Activated CD4-positive, alpha-beta T cell treated with anti-CD3 and anti-CD28 coated beads, Interleukin-2, amount 10 ng/mL, durations not matched to agents 7 days and 5 days (primary cell): ENCODE measurements at regions not wholly inside any gene's neighbourhood (a gene's known extent, or its start where the extent isn't known, plus 50 kb on each side); places are given as distances from the start of the nearest gene placed in this dataset.

Experiments
- CTCF ChIA-PET: fragments of 350-600 bp; sonication (Branson Sonifier 250); formaldehyde crosslinking; loops from one replicate; lab custom pipeline; 2021; ENCODE audit warnings: antibody characterized with exemption; lab: Charles Lee
- POLR2A ChIA-PET: fragments of 350-600 bp; sonication (Branson Sonifier 250); formaldehyde crosslinking; loops from one replicate; lab custom pipeline; 2021; ENCODE audit warnings: antibody characterized with exemption; lab: Charles Lee
- DNase-seq: peaks from one replicate; pipeline ENCODE4 v3.0.0-alpha.2; 2020
- H3K27ac Mint-ChIP-seq: one replicate; pipeline ENCODE4 v1.8.0; 2021; ENCODE audit warnings: mild to moderate bottlenecking, moderate library complexity, mixed read lengths
- H3K27me3 Mint-ChIP-seq: one replicate; pipeline ENCODE4 v1.8.0; 2021; ENCODE audit warnings: mixed read lengths
- H3K36me3 Mint-ChIP-seq: one replicate; pipeline ENCODE4 v1.8.0; 2021; ENCODE audit warnings: low read depth, mixed read lengths
- H3K4me1 Mint-ChIP-seq: one replicate; pipeline ENCODE4 v1.8.0; 2021; ENCODE audit warnings: mixed read lengths
- H3K4me3 Mint-ChIP-seq: one replicate; pipeline ENCODE4 v1.8.0; 2021; ENCODE audit warnings: mild to moderate bottlenecking, moderate library complexity, mixed read lengths
- H3K9me3 Mint-ChIP-seq: one replicate; pipeline ENCODE4 v1.8.0; 2021; ENCODE audit warnings: mixed read lengths

DNA sequence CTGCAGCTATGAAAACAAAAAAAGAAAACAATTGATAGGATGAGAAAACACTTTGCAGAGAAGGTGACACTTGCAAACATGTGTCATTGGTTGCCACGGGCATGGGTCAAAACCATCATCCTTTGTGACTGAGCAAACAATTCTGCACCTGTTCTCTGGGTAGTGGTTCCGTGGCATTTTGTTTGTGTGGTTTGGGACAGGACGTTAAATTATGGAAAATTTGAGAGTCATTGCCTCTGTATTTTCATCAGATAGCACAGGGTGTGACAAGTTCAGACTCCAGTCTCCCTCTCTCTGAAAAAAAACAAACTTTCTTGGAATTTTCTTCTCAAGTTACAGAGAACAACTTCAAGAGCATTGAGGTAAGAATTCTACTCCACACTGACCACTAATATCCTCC, 113.4 kb upstream of the HMHB1 start:
- ChIA-PET POLR2A (no interaction called here), CTCF (no interaction called here)
- Mint-ChIP-seq H3K9me3 (peaks cover 3% of the 10 kb centered on the region), H3K4me3 (no peak overlapping the region), H3K4me1 (peaks cover 17% of the 10 kb centered on the region), H3K36me3 (no peaks in the 10 kb centered on the region), H3K27me3 (no peaks in the 10 kb centered on the region), H3K27ac (no peak overlapping the region)
- no peak for DNase-seq

- Mint-ChIP-seq H3K4me3 (no peak overlapping the region), H3K27ac (no peak overlapping the region), H3K27me3 (peaks cover 2% of the 10 kb centered on the region), H3K9me3 (peaks cover 3% of the 10 kb centered on the region), H3K36me3 (no peaks in the 10 kb centered on the region), H3K4me1 (peaks cover 22% of the 10 kb centered on the region)
- ChIA-PET POLR2A (no interaction called here), CTCF (interaction anchor here (1.2 kb wide), 1 partner anchor 8 kb away, joined by 3 read pairs; no protein-coding TSS in a partner anchor)
- DNase-seq, result no peak
Measured at GRCh38 chr5:143696921-143697320, 115.0 kb upstream of the HMHB1 start.

GRCh38 chr5:143695941-143696340, 116.0 kb upstream of the HMHB1 start:
- POLR2A ChIA-PET, result no interaction called here
- CTCF ChIA-PET, result interaction anchor here (0.6 to 1.2 kb wide), 2 partner anchors 9 to 120 kb away, joined by 3 read pairs; no protein-coding TSS in a partner anchor
- DNase-seq, result no peak
- H3K4me1 Mint-ChIP-seq, result peaks cover 22% of the 10 kb centered on the region
- no peaks in the 10 kb centered on the region for H3K36me3 Mint-ChIP-seq
- no peak overlapping the region for H3K27ac Mint-ChIP-seq
- H3K4me3 Mint-ChIP-seq, result no peak overlapping the region
- H3K9me3 Mint-ChIP-seq, result peaks cover 3% of the 10 kb centered on the region
- H3K27me3 Mint-ChIP-seq, result peaks cover 2% of the 10 kb centered on the region

- peaks cover 22% of the 10 kb centered on the region for H3K4me1 Mint-ChIP-seq
- CTCF ChIA-PET, result interaction anchor here (0.6 to 1.2 kb wide), 3 partner anchors 9 to 121 kb away, joined by 3 to 8 read pairs (median 3); no protein-coding TSS in a partner anchor
- H3K27ac Mint-ChIP-seq, result no peak overlapping the region
- POLR2A ChIA-PET, result no interaction called here
- no peak overlapping the region for H3K4me3 Mint-ChIP-seq
- DNase-seq, result no peak
- peaks cover 3% of the 10 kb centered on the region for H3K36me3 Mint-ChIP-seq
- peaks cover 6% of the 10 kb centered on the region for H3K27me3 Mint-ChIP-seq
- H3K9me3 Mint-ChIP-seq, result peaks cover 3% of the 10 kb centered on the region
Measured at GRCh38 chr5:143695244-143695864, 116.6 kb upstream of the HMHB1 start.

DNA sequence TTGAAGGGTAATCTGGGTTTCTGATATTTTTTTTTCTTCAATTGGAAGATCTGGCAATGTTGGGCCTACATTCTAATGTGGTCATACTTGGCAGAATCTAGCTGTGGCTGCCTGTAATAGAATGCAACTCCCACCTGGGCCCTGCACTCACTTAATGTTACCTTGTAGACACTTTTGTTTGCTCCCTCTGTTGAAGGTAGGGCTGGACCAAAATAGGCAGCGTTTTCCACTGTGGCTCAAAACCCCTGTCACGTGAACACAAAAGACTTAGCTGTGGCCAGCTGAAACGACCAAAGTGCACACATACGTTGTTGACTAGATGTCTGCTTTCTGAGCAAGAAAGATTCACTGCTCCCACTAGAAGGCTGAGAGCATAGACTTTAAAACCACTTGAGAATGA, 117.6 kb upstream of the HMHB1 start:
- H3K36me3 Mint-ChIP-seq, result peaks cover 3% of the 10 kb centered on the region
- peaks cover 6% of the 10 kb centered on the region for H3K27me3 Mint-ChIP-seq
- DNase-seq, result no peak
- H3K4me3 Mint-ChIP-seq, result no peak overlapping the region
- ChIA-PET CTCF (interaction anchor here (1.2 kb wide), 1 partner anchor 12 kb away, joined by 3 read pairs; no protein-coding TSS in a partner anchor), POLR2A (no interaction called here)
- peaks cover 9% of the 10 kb centered on the region for H3K9me3 Mint-ChIP-seq
- no peak overlapping the region for H3K27ac Mint-ChIP-seq
- H3K4me1 Mint-ChIP-seq, result peaks cover 22% of the 10 kb centered on the region

- no peak for DNase-seq
- Mint-ChIP-seq H3K4me3 (no peak overlapping the region), H3K27ac (no peak overlapping the region)
Measured at GRCh38 chr5:143693651-143694252, 118.2 kb upstream of the HMHB1 start.

GRCh38 chr5:143692342-143692741, 119.6 kb upstream of the HMHB1 start:
- Mint-ChIP-seq H3K9me3 (peaks cover 9% of the 10 kb centered on the region), H3K27me3 (peaks cover 6% of the 10 kb centered on the region), H3K27ac (no peak overlapping the region), H3K4me1 (peaks cover 14% of the 10 kb centered on the region), H3K36me3 (peaks cover 3% of the 10 kb centered on the region), H3K4me3 (no peak overlapping the region)
- ChIA-PET POLR2A (no interaction called here), CTCF (no interaction called here)
- DNase-seq, result no peak

More at GRCh38 chr5:143693651-143694252, 118.2 kb upstream of the HMHB1 start:
- H3K36me3 Mint-ChIP-seq, result peaks cover 3% of the 10 kb centered on the region
- CTCF ChIA-PET, result interaction anchor here (1.2 to 1.3 kb wide), 2 partner anchors 12 to 14 kb away, joined by 3 read pairs; no protein-coding TSS in a partner anchor
- H3K27me3 Mint-ChIP-seq, result peaks cover 6% of the 10 kb centered on the region
- peaks cover 9% of the 10 kb centered on the region for H3K9me3 Mint-ChIP-seq
- H3K4me1 Mint-ChIP-seq, result peaks cover 20% of the 10 kb centered on the region
- POLR2A ChIA-PET, result no interaction called here

DNA sequence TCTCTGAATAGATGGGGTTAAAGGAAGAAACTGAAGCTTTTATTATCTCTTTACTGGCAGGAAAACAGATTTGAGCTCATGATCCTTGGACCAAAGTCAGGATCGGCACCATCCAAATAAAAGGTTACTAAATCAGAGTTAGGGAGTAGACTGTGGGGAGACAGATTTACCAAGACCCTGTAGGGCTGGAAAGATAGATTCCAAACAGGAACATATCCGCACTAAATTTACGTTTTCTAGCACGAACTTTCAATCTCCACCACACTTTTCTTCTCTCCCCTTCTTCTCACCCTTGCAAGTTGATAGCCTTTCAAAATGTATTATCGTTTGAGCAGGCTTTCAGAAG, 120.0 kb upstream of the HMHB1 start:
- no peak for DNase-seq
- Mint-ChIP-seq H3K27me3 (peaks cover 6% of the 10 kb centered on the region), H3K4me1 (peaks cover 14% of the 10 kb centered on the region), H3K4me3 (no peak overlapping the region), H3K27ac (no peak overlapping the region), H3K9me3 (peaks cover 9% of the 10 kb centered on the region), H3K36me3 (peaks cover 3% of the 10 kb centered on the region)
- CTCF ChIA-PET, result interaction anchor here (0.7 to 1.5 kb wide), 2 partner anchors 35 to 101 kb away, joined by 3 read pairs; no protein-coding TSS in a partner anchor
- POLR2A ChIA-PET, result no interaction called here

DNA sequence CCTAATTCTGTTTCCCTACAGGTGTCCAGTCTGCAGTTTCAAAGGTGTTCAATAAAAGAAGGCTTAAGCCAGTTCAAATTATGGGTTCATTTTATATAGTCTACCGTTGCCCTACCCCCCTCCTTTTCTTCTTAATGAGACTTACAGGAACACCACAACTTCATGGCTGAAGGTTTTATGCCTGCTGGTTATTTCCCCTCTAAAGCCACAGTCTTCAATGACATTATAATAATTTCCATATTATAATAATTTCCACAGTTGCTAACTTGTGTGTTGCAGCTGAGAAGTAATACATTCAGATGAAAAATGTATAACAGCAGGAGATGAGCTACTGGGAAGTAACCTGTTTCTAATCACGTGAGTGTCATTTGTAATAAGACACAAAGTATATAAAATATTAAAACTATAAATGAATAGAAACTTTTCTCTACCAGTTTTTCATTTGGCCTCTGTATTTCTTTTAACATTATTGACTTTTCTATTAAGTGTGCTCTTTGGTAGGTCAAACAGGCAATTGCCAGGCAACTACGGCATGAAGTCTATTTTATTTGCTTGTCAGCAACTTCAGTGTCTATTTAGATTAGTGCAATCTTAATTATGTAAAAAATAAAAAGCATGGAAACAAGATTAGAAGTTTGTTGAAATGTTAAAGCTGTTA, 120.5 kb upstream of the HMHB1 start:
- ChIA-PET CTCF (interaction anchor here (0.7 to 1.5 kb wide), 2 partner anchors 36 to 100 kb away, joined by 3 read pairs; no protein-coding TSS in a partner anchor), POLR2A (no interaction called here)
- peaks cover 6% of the 10 kb centered on the region for H3K9me3 Mint-ChIP-seq
- H3K27me3 Mint-ChIP-seq, result peaks cover 6% of the 10 kb centered on the region
- DNase-seq, result no peak
- peaks cover 14% of the 10 kb centered on the region for H3K4me1 Mint-ChIP-seq
- H3K36me3 Mint-ChIP-seq, result peaks cover 3% of the 10 kb centered on the region
- H3K4me3 Mint-ChIP-seq, result no peak overlapping the region
- H3K27ac Mint-ChIP-seq, result no peak overlapping the region

DNA sequence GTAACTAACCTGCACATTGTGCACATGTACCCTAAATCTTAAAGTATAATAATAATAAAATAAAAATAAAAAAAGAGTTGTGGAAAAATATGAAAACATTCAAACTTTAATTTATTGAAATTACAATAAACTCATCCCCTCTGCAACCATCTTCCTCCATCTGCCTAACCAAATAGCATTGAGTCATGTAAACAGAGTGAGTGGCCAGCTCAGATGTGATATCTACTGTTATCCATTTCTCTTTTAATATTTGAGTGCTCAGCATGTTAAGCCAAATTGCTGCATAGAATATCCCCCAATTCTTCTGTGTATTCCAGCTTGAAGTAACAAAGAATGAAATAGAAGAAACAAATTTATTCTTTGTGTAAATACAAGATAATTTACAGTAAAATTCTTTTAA, 124.4 kb upstream of the HMHB1 start:
- peaks cover 6% of the 10 kb centered on the region for H3K27me3 Mint-ChIP-seq
- H3K9me3 Mint-ChIP-seq, result peaks cover 6% of the 10 kb centered on the region
- ChIA-PET POLR2A (no interaction called here), CTCF (no interaction called here)
- no peak for DNase-seq
- H3K36me3 Mint-ChIP-seq, result peaks cover 3% of the 10 kb centered on the region
- no peaks in the 10 kb centered on the region for H3K4me1 Mint-ChIP-seq
- H3K27ac Mint-ChIP-seq, result no peak overlapping the region
- H3K4me3 Mint-ChIP-seq, result no peak overlapping the region

- Mint-ChIP-seq H3K4me1 (no peaks in the 10 kb centered on the region), H3K4me3 (no peak overlapping the region), H3K9me3 (peaks cover 9% of the 10 kb centered on the region), H3K27me3 (no peaks in the 10 kb centered on the region), H3K36me3 (no peaks in the 10 kb centered on the region), H3K27ac (no peak overlapping the region)
- POLR2A ChIA-PET, result no interaction called here
- no peak for DNase-seq
- CTCF ChIA-PET, result no interaction called here
Measured at GRCh38 chr5:143685246-143685815, 126.6 kb upstream of the HMHB1 start.

- Mint-ChIP-seq H3K27ac (no peak overlapping the region), H3K27me3 (no peaks in the 10 kb centered on the region), H3K4me1 (peaks cover 2% of the 10 kb centered on the region), H3K9me3 (peaks cover 2% of the 10 kb centered on the region), H3K4me3 (no peak overlapping the region), H3K36me3 (no peaks in the 10 kb centered on the region)
- ChIA-PET POLR2A (interaction anchor here (0.6 kb wide), 1 partner anchor 246 kb away, joined by 3 read pairs; no protein-coding TSS in a partner anchor), CTCF (interaction anchor here (0.6 kb wide), 1 partner anchor 20 kb away, joined by 4 read pairs; no protein-coding TSS in a partner anchor)
- DNase-seq, result no peak
Measured at GRCh38 chr5:143683459-143683858, 128.5 kb upstream of the HMHB1 start.
